ENCODE measurements at regions not wholly inside any gene's neighbourhood (a gene's known extent, or its start where the extent isn't known, plus 50 kb on each side); places are given as distances from the start of the nearest gene placed in this dataset.

DNA sequence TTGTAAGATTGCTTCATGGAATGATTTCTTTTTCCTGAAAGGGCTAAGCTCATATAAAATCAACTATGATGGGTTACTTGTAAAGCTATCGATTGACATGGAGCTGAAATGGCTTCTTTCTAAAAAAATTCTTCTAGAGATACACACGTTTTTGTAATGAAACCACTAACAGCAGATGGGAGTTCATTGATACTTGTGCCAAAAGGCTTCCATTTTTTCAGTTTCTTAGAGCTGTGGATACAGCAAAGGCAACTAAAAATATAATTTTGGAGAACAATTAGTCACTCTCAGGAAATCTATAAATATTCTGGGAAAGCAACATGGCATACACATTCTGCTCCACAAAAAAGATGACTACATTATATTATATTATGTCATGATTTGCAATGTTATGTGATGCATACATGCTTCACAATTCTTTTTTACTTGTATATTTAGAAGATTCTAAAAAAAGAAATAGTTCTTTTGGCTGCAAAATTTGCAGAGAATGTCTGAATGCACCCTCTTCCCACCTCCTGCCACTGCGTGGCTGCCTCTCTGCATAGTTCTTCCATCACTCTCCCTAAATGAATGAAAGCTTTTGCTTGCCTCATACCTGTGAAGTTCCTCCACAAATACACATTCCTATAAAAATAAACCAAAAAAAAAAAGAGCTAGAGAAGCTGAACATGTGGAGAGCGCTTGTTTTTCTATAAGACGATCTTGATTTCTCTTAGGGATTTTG, 802.5 kb downstream of the EFNB2 start:
- Histone ChIP-seq H3K9me3 (ENCODE audit: control insufficient read depth, low read length) (no peaks in the 10 kb centered on the region), H3K27me3 (replicated peaks; ENCODE audit: control insufficient read depth, insufficient read depth, low read length, poor library complexity, severe bottlenecking) (no peaks in the 10 kb centered on the region), H3K4me1 (ENCODE audit: control insufficient read depth, insufficient read depth, low read length, poor library complexity, severe bottlenecking) (no peaks in the 10 kb centered on the region), H3K36me3 (ENCODE audit: control insufficient read depth, insufficient read depth, low read length) (no peaks in the 10 kb centered on the region), H3K4me3 (ENCODE audit: insufficient read depth, low read depth, low read length, poor library complexity, severe bottlenecking) (no peak overlapping the region), H3K27ac (ENCODE audit: insufficient read depth, low read length, poor library complexity, severe bottlenecking) (no peak overlapping the region)
- no peak for DNase-seq

DNA sequence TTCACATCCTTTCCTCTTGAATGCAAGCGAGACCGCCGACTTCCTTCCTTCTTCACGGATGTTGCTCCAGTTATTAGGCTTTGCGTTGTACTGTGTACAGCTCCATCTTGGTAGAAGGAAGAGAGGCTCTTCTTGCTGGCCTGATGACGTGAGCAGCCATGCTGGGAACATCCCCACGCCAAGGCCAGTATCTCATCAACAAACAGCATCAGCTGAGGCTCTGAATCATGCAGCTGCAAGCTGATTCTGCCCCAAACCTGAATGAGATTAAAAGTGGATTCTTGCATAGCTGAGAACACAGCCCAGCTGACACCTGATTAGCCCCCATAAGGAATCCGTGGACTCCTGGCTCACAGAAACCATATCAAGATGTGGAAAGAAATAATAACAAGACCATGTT, 809.6 kb downstream of the EFNB2 start:
- Histone ChIP-seq H3K4me3 (ENCODE audit: insufficient read depth, low read depth, low read length, poor library complexity, severe bottlenecking) (no peak overlapping the region), H3K36me3 (ENCODE audit: control insufficient read depth, insufficient read depth, low read length) (no peaks in the 10 kb centered on the region), H3K4me1 (ENCODE audit: control insufficient read depth, insufficient read depth, low read length, poor library complexity, severe bottlenecking) (no peaks in the 10 kb centered on the region), H3K27ac (ENCODE audit: insufficient read depth, low read length, poor library complexity, severe bottlenecking) (no peak overlapping the region), H3K27me3 (replicated peaks; ENCODE audit: control insufficient read depth, insufficient read depth, low read length, poor library complexity, severe bottlenecking) (no peaks in the 10 kb centered on the region), H3K9me3 (ENCODE audit: control insufficient read depth, low read length) (no peaks in the 10 kb centered on the region)
- DNase-seq, result no peak

DNA sequence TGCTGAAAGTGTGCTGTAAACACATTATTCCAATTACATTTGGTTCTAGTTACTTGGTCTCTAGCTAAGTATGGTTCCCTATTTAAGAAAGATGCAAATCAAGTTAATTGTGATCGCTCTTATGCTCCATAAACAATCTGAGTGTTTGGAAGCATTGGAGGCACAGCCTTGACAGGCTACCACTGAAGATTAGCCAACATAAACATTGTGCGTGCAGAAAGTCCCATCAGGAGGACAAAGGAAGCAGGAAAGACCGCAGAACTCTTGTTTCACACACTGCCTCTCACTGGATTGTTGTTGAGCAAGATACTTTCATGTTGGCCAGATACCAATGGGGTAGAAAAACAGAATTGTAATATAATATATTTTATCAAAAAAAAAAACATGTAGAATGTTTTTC, 814.4 kb downstream of the EFNB2 start:
- Histone ChIP-seq H3K27me3 (replicated peaks; ENCODE audit: control insufficient read depth, insufficient read depth, low read length, poor library complexity, severe bottlenecking) (no peaks in the 10 kb centered on the region), H3K4me3 (ENCODE audit: insufficient read depth, low read depth, low read length, poor library complexity, severe bottlenecking) (no peak overlapping the region), H3K4me1 (ENCODE audit: control insufficient read depth, insufficient read depth, low read length, poor library complexity, severe bottlenecking) (no peaks in the 10 kb centered on the region), H3K27ac (ENCODE audit: insufficient read depth, low read length, poor library complexity, severe bottlenecking) (no peak overlapping the region), H3K36me3 (ENCODE audit: control insufficient read depth, insufficient read depth, low read length) (no peaks in the 10 kb centered on the region), H3K9me3 (ENCODE audit: control insufficient read depth, low read length) (no peaks in the 10 kb centered on the region)
- DNase-seq, result no peak

DNA sequence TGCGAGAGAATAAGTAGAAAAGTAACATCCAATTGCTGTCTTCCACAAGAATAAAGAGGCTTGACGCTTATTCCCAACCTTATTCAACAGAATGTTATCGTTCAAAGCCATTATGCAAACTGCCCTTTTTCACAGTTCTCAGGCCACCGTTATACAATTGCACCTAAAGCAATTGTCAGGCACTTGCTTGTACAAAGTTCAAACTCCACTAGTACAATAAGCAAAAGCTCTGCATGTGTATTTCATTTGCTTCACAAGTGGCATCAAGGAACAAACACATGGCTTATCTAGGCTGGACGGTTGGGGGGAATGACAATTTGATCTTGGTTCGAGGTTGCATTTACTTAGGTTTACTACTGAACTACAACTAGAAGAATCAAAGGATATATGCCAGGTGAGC, 815.6 kb downstream of the EFNB2 start:
- no peak for DNase-seq
- no peaks in the 10 kb centered on the region for H3K27me3 ChIP-seq (replicated peaks; ENCODE audit: control insufficient read depth, insufficient read depth, low read length, poor library complexity, severe bottlenecking)
- H3K4me1 ChIP-seq (ENCODE audit: control insufficient read depth, insufficient read depth, low read length, poor library complexity, severe bottlenecking), result no peaks in the 10 kb centered on the region
- H3K27ac ChIP-seq (ENCODE audit: insufficient read depth, low read length, poor library complexity, severe bottlenecking), result no peak overlapping the region
- H3K36me3 ChIP-seq (ENCODE audit: control insufficient read depth, insufficient read depth, low read length), result no peaks in the 10 kb centered on the region
- H3K4me3 ChIP-seq (ENCODE audit: insufficient read depth, low read depth, low read length, poor library complexity, severe bottlenecking), result no peak overlapping the region
- no peaks in the 10 kb centered on the region for H3K9me3 ChIP-seq (ENCODE audit: control insufficient read depth, low read length)

DNA sequence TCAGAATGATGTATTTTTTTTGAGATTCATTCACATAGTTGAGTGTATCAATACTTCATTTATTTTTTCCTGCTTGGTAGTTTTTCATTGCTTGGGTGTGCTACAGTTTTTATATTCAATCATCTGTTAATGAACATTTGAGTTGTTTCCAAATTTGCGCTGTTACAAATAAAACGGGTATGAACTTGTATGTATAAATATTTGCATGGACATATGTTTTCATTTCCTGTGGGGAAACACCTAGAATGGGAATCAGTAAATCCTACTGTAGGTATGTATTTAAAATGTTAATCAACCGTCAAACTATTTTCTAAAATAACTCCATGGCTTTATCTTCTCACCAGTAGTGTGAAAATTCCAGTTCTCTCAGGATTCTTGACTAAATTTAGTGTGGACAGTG, 826.3 kb downstream of the EFNB2 start:
- H3K27ac ChIP-seq (ENCODE audit: insufficient read depth, low read length, poor library complexity, severe bottlenecking), result no peak overlapping the region
- H3K36me3 ChIP-seq (ENCODE audit: control insufficient read depth, insufficient read depth, low read length), result no peaks in the 10 kb centered on the region
- DNase-seq, result no peak
- no peak overlapping the region for H3K4me3 ChIP-seq (ENCODE audit: insufficient read depth, low read depth, low read length, poor library complexity, severe bottlenecking)
- H3K4me1 ChIP-seq (ENCODE audit: control insufficient read depth, insufficient read depth, low read length, poor library complexity, severe bottlenecking), result no peaks in the 10 kb centered on the region
- H3K27me3 ChIP-seq (replicated peaks; ENCODE audit: control insufficient read depth, insufficient read depth, low read length, poor library complexity, severe bottlenecking), result no peaks in the 10 kb centered on the region
- no peaks in the 10 kb centered on the region for H3K9me3 ChIP-seq (ENCODE audit: control insufficient read depth, low read length)

DNA sequence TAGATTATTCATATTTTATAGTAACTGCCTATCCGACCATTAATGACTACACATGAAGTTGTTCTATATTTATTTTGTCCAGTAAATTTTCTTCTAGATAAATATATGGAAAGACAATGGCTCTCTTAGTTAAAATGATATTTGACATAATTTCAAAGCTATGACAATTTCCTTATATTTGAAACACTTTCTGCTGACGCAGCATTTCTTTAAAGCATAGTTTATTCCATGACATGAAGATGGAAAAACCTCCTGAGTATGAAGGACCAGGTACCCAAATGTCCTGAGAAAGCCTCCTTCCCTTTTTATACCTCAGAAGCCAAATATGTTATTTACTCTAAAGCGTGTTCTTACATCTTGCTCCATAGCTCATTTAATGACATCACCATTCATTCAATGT, 831.6 kb downstream of the EFNB2 start:
- DNase-seq, result no peak
- H3K4me1 ChIP-seq (ENCODE audit: control insufficient read depth, insufficient read depth, low read length, poor library complexity, severe bottlenecking), result no peaks in the 10 kb centered on the region
- H3K36me3 ChIP-seq (ENCODE audit: control insufficient read depth, insufficient read depth, low read length), result no peaks in the 10 kb centered on the region
- H3K4me3 ChIP-seq (ENCODE audit: insufficient read depth, low read depth, low read length, poor library complexity, severe bottlenecking), result no peak overlapping the region
- H3K27me3 ChIP-seq (replicated peaks; ENCODE audit: control insufficient read depth, insufficient read depth, low read length, poor library complexity, severe bottlenecking), result no peaks in the 10 kb centered on the region
- no peaks in the 10 kb centered on the region for H3K9me3 ChIP-seq (ENCODE audit: control insufficient read depth, low read length)
- H3K27ac ChIP-seq (ENCODE audit: insufficient read depth, low read length, poor library complexity, severe bottlenecking), result no peak overlapping the region

DNA sequence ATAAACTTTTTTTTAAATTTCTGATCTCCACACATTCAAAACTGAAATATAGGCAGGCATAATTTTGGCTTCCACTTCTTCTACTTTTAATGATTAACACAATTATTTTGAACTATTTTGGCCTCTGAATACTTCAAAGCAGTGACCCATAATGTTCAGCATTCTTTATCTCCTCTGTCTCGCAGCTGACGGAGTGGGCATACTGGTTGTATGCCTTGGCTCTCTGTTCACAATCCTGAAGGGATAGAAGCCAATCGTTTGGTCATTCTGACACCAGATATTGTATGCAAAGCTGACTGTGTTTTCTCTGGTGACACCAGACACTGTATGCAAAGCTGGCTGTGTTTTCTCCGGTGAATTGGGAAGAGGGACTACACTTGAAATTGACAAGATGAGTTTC, 833.0 kb downstream of the EFNB2 start:
- Histone ChIP-seq H3K27me3 (replicated peaks; ENCODE audit: control insufficient read depth, insufficient read depth, low read length, poor library complexity, severe bottlenecking) (no peaks in the 10 kb centered on the region), H3K36me3 (ENCODE audit: control insufficient read depth, insufficient read depth, low read length) (no peaks in the 10 kb centered on the region), H3K9me3 (ENCODE audit: control insufficient read depth, low read length) (no peaks in the 10 kb centered on the region), H3K4me3 (ENCODE audit: insufficient read depth, low read depth, low read length, poor library complexity, severe bottlenecking) (no peak overlapping the region), H3K27ac (ENCODE audit: insufficient read depth, low read length, poor library complexity, severe bottlenecking) (no peak overlapping the region), H3K4me1 (ENCODE audit: control insufficient read depth, insufficient read depth, low read length, poor library complexity, severe bottlenecking) (no peaks in the 10 kb centered on the region)
- DNase-seq, result no peak

DNA sequence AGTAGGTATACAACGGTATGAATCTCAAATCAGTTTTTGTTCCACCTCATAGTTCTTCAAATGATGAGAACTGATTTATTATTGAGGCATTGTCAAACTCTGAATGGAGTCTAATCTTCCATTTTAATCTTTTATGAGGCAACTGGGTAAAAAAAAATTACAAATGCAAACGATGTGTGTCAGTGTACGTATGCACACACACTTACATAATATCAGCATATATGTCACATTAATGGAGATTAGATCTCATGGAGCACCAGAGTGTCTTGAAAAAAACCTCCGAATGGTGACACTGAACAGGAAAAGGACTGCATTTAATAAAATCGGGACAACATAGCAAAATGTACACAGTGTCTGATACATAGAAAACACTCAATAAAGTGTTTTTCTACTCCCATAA, 842.7 kb downstream of the EFNB2 start:
- Histone ChIP-seq H3K9me3 (ENCODE audit: control insufficient read depth, low read length) (no peaks in the 10 kb centered on the region), H3K4me1 (ENCODE audit: control insufficient read depth, insufficient read depth, low read length, poor library complexity, severe bottlenecking) (no peaks in the 10 kb centered on the region), H3K36me3 (ENCODE audit: control insufficient read depth, insufficient read depth, low read length) (no peaks in the 10 kb centered on the region), H3K4me3 (ENCODE audit: insufficient read depth, low read depth, low read length, poor library complexity, severe bottlenecking) (no peak overlapping the region), H3K27ac (ENCODE audit: insufficient read depth, low read length, poor library complexity, severe bottlenecking) (no peak overlapping the region), H3K27me3 (replicated peaks; ENCODE audit: control insufficient read depth, insufficient read depth, low read length, poor library complexity, severe bottlenecking) (no peaks in the 10 kb centered on the region)
- DNase-seq, result no peak

DNA sequence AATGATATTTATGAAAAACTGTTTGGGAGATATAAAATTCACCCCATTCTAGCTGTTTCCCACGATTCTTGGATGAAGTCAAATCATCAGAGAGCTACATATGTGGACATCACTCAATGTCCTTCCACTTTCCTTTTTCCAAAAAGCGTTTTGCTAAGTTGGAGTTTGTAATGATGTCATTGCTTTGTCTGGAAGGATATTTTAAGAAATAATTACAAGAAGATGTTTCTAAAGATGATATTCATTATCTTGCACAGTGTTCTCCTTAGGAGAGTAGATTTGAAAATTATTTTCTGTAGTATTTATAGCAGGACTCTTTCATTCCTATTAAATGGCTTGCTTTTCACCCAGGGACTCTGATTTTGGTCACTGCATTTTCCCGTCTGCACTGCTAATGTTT, 851.2 kb downstream of the EFNB2 start:
- Histone ChIP-seq H3K9me3 (ENCODE audit: control insufficient read depth, low read length) (no peaks in the 10 kb centered on the region), H3K36me3 (ENCODE audit: control insufficient read depth, insufficient read depth, low read length) (no peaks in the 10 kb centered on the region), H3K4me3 (ENCODE audit: insufficient read depth, low read depth, low read length, poor library complexity, severe bottlenecking) (no peak overlapping the region), H3K27ac (ENCODE audit: insufficient read depth, low read length, poor library complexity, severe bottlenecking) (no peak overlapping the region), H3K27me3 (replicated peaks; ENCODE audit: control insufficient read depth, insufficient read depth, low read length, poor library complexity, severe bottlenecking) (no peaks in the 10 kb centered on the region), H3K4me1 (ENCODE audit: control insufficient read depth, insufficient read depth, low read length, poor library complexity, severe bottlenecking) (no peaks in the 10 kb centered on the region)
- no peak for DNase-seq

DNA sequence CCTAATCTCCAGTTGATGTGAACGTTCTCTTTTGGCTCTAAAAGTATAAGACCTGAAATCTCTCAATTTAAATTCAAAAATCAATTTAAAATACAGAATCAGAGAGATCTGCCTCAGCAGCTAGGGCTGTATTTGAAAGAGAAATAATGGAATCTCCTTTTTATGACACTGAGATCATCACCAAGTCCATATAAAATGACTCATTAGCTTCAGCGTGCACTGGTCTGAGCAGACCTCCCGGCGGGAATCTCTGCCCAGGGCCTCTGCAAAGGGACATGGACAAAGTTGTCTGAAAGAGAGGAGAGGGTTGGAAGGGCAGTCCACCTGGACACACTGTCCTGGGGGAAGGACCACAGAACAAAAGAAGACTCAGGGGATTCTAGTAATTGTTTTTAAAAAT, 855.6 kb downstream of the EFNB2 start:
- no peaks in the 10 kb centered on the region for H3K9me3 ChIP-seq (ENCODE audit: control insufficient read depth, low read length)
- no peaks in the 10 kb centered on the region for H3K4me1 ChIP-seq (ENCODE audit: control insufficient read depth, insufficient read depth, low read length, poor library complexity, severe bottlenecking)
- no peak for DNase-seq
- no peak overlapping the region for H3K27ac ChIP-seq (ENCODE audit: insufficient read depth, low read length, poor library complexity, severe bottlenecking)
- no peak overlapping the region for H3K4me3 ChIP-seq (ENCODE audit: insufficient read depth, low read depth, low read length, poor library complexity, severe bottlenecking)
- no peaks in the 10 kb centered on the region for H3K27me3 ChIP-seq (replicated peaks; ENCODE audit: control insufficient read depth, insufficient read depth, low read length, poor library complexity, severe bottlenecking)
- no peaks in the 10 kb centered on the region for H3K36me3 ChIP-seq (ENCODE audit: control insufficient read depth, insufficient read depth, low read length)
